ENCODE measurements at regions not wholly inside any gene's neighbourhood (a gene's known extent, or its start where the extent isn't known, plus 50 kb on each side); places are given as distances from the start of the nearest gene placed in this dataset.

DNA sequence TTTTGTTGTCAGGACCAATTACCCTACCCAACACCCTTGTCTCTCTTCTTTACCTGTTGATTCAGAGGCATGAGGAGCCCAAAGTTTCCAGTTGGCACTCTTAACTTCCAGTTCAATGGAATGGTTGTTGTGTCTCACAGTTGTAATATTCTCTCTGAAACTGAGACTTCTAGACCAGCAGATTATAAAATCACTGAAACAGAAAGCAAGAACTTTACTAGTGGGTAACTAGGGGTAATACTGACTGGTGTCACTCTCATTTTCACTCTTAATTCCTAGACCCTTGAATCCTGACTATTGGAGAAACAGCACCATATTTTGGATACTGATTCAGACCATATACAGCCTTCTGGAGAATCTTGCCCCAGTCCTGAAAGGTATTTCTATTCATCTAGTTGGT lies 140.2 kb upstream of the MMS22L start:
- H3K4me3 ChIP-seq (ENCODE audit: low read depth, low read length), result no peak overlapping the region
- TF ChIP-seq, protein P1, sequence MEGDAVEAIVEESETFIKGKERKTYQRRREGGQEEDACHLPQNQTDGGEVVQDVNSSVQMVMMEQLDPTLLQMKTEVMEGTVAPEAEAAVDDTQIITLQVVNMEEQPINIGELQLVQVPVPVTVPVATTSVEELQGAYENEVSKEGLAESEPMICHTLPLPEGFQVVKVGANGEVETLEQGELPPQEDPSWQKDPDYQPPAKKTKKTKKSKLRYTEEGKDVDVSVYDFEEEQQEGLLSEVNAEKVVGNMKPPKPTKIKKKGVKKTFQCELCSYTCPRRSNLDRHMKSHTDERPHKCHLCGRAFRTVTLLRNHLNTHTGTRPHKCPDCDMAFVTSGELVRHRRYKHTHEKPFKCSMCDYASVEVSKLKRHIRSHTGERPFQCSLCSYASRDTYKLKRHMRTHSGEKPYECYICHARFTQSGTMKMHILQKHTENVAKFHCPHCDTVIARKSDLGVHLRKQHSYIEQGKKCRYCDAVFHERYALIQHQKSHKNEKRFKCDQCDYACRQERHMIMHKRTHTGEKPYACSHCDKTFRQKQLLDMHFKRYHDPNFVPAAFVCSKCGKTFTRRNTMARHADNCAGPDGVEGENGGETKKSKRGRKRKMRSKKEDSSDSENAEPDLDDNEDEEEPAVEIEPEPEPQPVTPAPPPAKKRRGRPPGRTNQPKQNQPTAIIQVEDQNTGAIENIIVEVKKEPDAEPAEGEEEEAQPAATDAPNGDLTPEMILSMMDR (IDR thresholded peaks at IDR 0.05; ENCODE audit: control insufficient read depth, extremely low read depth, insufficient read depth), result no peak
- no peak for DNase-seq (ENCODE audit: low read depth)

DNA sequence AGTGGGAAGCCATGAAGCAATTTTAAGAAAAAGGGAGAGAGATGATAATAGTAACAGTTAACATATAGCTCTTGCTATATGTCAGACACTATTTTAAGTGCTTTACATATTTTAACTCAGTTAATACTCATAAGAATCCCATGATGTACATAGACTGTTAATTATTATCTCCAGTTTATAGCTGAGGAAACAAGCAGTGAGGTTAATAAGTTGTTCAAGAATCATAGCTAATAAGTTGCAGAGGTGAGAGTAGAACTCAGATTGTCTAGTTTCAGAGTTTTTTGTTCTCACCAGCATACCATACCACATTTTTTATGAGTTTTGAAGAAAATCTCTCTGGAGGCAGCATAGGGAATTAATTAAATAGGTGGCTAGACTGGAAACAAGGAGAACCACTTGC lies 144.6 kb upstream of the MMS22L start:
- H3K4me3 ChIP-seq (ENCODE audit: low read depth, low read length), result no peak overlapping the region
- TF ChIP-seq, protein P1 (IDR thresholded peaks at IDR 0.05; ENCODE audit: control insufficient read depth, extremely low read depth, insufficient read depth), result no peak
- DNase-seq (ENCODE audit: low read depth), result no peak

DNA sequence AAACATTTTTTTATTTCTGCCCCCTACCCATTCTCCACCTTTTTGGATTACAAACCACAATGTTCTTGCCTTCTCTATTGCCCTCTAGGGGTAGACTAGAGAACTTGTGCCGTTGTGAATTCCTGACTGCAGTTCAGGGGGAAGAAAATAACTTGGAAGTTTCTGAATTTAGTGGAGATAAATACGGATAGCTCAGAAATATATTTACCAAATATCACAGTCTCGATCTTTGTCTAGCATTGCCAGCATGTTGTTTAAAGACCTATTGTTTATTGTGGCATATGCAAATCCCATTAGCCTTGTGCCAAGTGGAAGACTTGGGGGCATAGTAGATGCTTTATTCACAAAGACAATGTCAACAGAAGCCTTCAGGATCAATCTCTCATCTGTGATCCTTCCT lies 154.1 kb upstream of the MMS22L start:
- TF ChIP-seq, protein P1 (IDR thresholded peaks at IDR 0.05; ENCODE audit: control insufficient read depth, extremely low read depth, insufficient read depth), result peak; percentile 76
- no peak for DNase-seq (ENCODE audit: low read depth)
- no peak overlapping the region for H3K4me3 ChIP-seq (ENCODE audit: low read depth, low read length)

DNA sequence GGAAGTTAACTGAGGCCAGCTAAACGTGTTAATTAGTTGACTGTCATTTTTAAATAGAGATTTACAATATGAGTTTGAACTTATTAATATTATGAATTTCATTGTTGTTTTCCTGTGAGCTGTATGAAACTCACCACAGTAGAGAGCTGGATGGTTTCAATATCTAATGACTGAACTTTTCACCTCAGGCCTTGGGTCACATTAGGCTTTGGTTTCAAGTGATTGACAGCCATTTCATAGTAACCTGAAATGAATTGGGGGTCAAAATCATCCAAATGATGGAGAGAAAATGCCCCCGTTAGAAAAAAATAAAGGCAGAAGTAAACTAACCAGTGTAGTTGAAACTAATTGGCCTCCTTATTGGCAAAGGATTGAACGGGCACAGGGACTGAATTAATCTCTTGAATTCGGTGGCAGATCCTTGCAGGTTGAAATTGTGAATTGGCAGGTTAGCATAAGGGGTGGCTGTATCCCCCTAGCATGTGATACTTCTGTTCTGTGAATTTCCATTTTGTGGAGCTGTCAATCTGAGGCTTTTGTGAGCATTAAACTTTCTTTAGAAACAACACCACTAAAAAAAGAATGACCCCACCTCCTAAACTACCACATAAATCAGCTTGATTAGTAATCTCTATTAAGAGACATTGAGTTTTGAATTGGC lies 155.1 kb upstream of the MMS22L start:
- DNase-seq (ENCODE audit: low read depth), result no peak
- TF ChIP-seq, protein P1 (IDR thresholded peaks at IDR 0.05; ENCODE audit: control insufficient read depth, extremely low read depth, insufficient read depth), result no peak
- no peak overlapping the region for H3K4me3 ChIP-seq (ENCODE audit: low read depth, low read length)

DNA sequence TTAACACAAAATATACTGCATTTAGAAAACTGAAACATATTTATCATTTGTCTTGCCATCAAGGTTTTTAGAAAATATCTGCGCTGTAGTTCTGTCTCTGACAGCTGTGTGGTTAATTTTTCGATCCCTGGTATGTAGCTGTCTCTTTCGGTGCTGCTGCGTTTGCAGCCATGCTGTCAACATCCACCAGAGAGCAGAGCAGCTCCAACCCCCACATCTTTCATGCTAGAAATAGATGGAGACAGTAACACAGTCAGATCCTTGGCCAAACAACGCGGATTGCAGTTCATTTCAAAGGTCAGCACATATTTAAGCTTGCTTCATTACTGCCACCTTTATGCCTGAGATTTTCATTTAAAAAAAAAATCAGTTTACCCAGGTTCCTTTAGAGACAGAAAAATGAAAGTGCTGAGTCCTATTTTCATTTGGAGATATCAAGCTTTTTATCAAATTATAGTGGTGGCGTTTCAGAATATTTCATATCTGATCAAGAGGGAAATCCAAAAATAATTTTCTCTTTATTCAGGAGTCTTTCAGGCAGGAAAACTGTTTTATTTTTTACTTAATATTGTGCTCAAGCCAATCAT lies 157.7 kb upstream of the MMS22L start:
- TF ChIP-seq, protein P1 (IDR thresholded peaks at IDR 0.05; ENCODE audit: control insufficient read depth, extremely low read depth, insufficient read depth), result peak; percentile 71
- no peak overlapping the region for H3K4me3 ChIP-seq (ENCODE audit: low read depth, low read length)
- DNase-seq (ENCODE audit: low read depth), result peak; percentile 7

DNA sequence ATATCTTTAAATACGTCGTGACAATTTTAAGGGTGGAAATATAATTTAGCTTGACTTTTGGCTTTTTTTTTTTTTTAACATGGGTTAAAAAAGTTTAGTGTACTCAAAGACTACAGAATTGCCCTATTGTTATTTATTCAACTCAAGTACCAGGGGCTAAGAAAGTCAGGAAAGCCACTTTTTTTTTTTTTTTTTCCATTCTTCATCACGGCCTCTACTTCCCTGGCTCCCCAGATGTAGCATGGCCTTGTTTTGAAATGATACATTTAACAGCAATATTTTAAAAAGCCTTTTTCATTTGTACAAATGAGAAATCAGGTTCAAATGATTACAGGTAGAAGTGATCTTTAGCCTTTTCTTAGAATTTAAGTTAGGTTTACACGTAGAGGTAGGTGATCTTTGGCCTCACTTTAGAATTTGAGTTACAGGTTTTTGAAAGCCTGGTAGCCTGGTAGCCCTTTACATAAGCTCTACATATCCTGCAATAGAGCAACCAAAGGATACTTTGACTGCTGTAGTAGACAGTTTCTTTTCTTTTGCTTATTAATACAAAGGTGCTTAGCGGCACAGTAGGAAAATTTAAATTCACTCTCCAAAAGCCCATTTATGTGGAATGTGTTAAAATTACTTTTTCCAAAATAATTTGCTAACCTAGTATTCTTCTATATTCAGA lies 160.5 kb upstream of the MMS22L start:
- no peak for DNase-seq (ENCODE audit: low read depth)
- no peak overlapping the region for H3K4me3 ChIP-seq (ENCODE audit: low read depth, low read length)
- TF ChIP-seq, protein P1 (IDR thresholded peaks at IDR 0.05; ENCODE audit: control insufficient read depth, extremely low read depth, insufficient read depth), result no peak
